GM21526 (cell line): ENCODE measurements at regions not wholly inside any gene's neighbourhood (a gene's known extent, or its start where the extent isn't known, plus 50 kb on each side); places are given as distances from the start of the nearest gene placed in this dataset.

ENCODE experiments used
- ATAC-seq: cut with Tn5 transposase; IDR thresholded peaks from one replicate; pipeline ENCODE4 v1.9.1; 2021; ENCODE audit warnings: moderate library complexity; ENCODE audit not compliant: unreplicated experiment, low FRiP score

DNA sequence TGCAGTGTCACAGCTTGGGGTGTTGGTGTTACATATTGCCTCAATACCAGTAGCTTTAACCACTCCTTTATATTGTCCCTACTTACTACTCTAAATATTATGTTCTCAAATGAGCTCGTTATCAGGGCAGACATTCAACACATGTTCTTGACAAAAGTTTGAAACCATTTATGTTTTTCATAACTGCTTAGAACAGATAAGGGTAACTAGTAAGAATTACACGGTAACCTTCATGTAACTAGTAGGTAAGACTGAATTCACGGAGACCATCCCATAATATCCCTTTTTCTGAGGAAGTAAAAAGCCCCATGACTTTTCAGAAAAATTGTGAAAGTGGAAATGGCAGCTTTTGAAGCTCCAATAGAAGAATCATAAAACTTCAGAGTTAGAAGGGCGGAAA, 59.6 kb upstream of the CENPW start:
- ATAC-seq: no peak

DNA sequence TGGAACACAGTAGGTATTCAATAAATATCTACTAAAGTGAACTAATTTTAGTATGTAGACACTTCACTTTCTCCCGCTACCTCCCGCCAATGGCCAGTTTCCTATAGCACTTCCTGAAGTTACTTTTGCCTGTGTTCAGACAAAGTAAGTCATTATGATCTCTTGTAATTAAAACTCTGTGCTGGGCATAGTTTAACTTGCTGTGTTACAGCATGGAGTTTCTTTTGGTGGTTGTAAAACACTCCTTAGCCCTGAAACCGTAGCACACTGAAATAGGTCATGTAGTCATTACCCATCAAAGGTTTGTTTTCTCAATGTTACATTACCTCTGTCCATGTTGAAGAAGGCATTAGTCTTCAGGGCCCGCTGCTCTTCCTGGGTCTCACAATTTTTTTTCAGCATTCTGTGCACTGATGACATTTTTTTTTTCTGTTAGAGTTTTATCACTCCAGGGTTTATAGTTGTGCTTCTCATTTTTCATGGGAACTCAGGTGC, 54.0 kb upstream of the CENPW start:
- no peak for ATAC-seq
